ENCODE measurements at regions not wholly inside any gene's neighbourhood (a gene's known extent, or its start where the extent isn't known, plus 50 kb on each side); places are given as distances from the start of the nearest gene placed in this dataset.

- TF ChIP-seq CTCF (IDR thresholded peaks at IDR 0.05) = no peak
- no peak for TF ChIP-seq POLR2A (IDR thresholded peaks at IDR 0.05)
Observed at GRCh38 chr5:38639377-38640358, 83.2 kb upstream of the LIFR start.
